ENCODE measurements at regions not wholly inside any gene's neighbourhood (a gene's known extent, or its start where the extent isn't known, plus 50 kb on each side); places are given as distances from the start of the nearest gene placed in this dataset.

DNA sequence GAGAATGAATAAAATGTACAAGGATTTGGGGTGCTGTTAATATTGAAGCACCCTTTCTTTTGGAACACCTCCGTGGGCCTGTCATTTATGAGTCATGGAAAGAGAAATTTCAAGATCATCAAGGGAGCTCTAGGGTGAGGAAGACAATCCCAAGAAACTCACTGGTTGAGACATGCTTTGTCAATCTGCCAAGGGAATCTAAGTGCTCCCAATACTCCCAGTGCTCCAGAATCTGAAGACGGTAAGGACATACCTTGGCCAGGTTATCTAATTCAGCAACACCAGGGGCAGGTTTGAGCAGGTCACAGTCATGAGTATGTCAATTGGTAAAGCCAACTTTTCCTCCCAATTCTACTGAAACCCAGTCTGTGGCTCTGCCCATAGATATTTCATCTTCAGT lies 556.4 kb upstream of the CPEB2 start (continued):
- TF ChIP-seq ZNF311 (tag by site-specific recombination; IDR thresholded peaks at IDR 0.05; ENCODE audit: borderline replicate concordance) = no peak
- TF ChIP-seq, protein P1, sequence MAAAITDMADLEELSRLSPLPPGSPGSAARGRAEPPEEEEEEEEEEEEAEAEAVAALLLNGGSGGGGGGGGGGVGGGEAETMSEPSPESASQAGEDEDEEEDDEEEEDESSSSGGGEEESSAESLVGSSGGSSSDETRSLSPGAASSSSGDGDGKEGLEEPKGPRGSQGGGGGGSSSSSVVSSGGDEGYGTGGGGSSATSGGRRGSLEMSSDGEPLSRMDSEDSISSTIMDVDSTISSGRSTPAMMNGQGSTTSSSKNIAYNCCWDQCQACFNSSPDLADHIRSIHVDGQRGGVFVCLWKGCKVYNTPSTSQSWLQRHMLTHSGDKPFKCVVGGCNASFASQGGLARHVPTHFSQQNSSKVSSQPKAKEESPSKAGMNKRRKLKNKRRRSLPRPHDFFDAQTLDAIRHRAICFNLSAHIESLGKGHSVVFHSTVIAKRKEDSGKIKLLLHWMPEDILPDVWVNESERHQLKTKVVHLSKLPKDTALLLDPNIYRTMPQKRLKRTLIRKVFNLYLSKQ (tag by site-specific recombination; IDR thresholded peaks at IDR 0.05; ENCODE audit: borderline replicate concordance) = no peak

DNA sequence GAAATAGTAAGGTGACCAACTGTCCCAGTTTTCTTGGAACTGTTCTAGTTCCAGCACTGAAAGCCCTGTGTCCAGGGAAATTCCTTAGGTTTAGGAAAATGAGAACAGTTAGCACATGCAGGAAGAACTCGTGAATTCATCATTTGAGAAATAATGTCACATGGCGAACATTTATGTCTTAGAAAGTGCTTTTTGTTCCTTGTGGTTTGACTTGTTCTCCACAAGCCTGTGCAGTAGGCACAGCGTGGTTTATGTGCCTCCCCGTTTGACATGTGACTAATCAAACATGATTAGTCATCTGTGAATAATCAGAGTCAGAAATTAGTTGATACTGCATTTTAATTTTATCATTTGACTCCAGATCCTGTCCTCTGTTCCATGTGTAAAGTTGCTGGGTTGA lies 556.0 kb upstream of the CPEB2 start:
- TF ChIP-seq ZNF670 (tag by site-specific recombination; IDR thresholded peaks at IDR 0.05; ENCODE audit: low read depth) = no peak
- TF ChIP-seq EGR2 (tag by site-specific recombination; IDR thresholded peaks at IDR 0.05; ENCODE audit: low read depth) = no peak
- TF ChIP-seq HOXD13 (CRISPR knock-in tag; IDR thresholded peaks at IDR 0.05; ENCODE audit: borderline replicate concordance) = no peak
- TF ChIP-seq GFI1B (tag by site-specific recombination; IDR thresholded peaks at IDR 0.05) = no peak
- TF ChIP-seq, protein P2, sequence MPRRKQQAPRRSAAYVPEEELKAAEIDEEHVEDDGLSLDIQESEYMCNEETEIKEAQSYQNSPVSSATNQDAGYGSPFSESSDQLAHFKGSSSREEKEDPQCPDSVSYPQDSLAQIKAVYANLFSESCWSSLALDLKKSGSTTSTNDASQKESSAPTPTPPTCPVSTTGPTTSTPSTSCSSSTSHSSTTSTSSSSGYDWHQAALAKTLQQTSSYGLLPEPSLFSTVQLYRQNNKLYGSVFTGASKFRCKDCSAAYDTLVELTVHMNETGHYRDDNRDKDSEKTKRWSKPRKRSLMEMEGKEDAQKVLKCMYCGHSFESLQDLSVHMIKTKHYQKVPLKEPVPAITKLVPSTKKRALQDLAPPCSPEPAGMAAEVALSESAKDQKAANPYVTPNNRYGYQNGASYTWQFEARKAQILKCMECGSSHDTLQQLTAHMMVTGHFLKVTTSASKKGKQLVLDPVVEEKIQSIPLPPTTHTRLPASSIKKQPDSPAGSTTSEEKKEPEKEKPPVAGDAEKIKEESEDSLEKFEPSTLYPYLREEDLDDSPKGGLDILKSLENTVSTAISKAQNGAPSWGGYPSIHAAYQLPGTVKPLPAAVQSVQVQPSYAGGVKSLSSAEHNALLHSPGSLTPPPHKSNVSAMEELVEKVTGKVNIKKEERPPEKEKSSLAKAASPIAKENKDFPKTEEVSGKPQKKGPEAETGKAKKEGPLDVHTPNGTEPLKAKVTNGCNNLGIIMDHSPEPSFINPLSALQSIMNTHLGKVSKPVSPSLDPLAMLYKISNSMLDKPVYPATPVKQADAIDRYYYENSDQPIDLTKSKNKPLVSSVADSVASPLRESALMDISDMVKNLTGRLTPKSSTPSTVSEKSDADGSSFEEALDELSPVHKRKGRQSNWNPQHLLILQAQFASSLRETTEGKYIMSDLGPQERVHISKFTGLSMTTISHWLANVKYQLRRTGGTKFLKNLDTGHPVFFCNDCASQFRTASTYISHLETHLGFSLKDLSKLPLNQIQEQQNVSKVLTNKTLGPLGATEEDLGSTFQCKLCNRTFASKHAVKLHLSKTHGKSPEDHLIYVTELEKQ (tag by site-specific recombination; IDR thresholded peaks at IDR 0.05; ENCODE audit: borderline replicate concordance) = no peak
- TF ChIP-seq ZFP41 (tag by site-specific recombination; IDR thresholded peaks at IDR 0.05; ENCODE audit: borderline replicate concordance) = no peak
- no peak for TF ChIP-seq ZNF843 (tag by site-specific recombination; IDR thresholded peaks at IDR 0.05)
- TF ChIP-seq ZXDB (tag by site-specific recombination; IDR thresholded peaks at IDR 0.05) = no peak
- no peak for TF ChIP-seq ZNF335 (tag by site-specific recombination; conservative IDR thresholded peaks at IDR 0.05)
- TF ChIP-seq, protein P3, sequence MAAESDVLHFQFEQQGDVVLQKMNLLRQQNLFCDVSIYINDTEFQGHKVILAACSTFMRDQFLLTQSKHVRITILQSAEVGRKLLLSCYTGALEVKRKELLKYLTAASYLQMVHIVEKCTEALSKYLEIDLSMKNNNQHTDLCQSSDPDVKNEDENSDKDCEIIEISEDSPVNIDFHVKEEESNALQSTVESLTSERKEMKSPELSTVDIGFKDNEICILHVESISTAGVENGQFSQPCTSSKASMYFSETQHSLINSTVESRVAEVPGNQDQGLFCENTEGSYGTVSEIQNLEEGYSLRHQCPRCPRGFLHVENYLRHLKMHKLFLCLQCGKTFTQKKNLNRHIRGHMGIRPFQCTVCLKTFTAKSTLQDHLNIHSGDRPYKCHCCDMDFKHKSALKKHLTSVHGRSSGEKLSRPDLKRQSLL (tag by site-specific recombination; IDR thresholded peaks at IDR 0.05) = no peak
- no peak for TF ChIP-seq ZIC2 (tag by site-specific recombination; IDR thresholded peaks at IDR 0.05)
- TF ChIP-seq, protein P4, sequence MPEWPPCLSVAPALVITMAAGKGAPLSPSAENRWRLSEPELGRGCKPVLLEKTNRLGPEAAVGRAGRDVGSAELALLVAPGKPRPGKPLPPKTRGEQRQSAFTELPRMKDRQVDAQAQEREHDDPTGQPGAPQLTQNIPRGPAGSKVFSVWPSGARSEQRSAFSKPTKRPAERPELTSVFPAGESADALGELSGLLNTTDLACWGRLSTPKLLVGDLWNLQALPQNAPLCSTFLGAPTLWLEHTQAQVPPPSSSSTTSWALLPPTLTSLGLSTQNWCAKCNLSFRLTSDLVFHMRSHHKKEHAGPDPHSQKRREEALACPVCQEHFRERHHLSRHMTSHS (tag by site-specific recombination; IDR thresholded peaks at IDR 0.05) = no peak
- no peak for TF ChIP-seq ZNF529 (tag by site-specific recombination; IDR thresholded peaks at IDR 0.05; ENCODE audit: insufficient replicate concordance)
- TF ChIP-seq ZNF423 (tag by site-specific recombination; IDR thresholded peaks at IDR 0.05) = no peak
- TF ChIP-seq, protein P5, sequence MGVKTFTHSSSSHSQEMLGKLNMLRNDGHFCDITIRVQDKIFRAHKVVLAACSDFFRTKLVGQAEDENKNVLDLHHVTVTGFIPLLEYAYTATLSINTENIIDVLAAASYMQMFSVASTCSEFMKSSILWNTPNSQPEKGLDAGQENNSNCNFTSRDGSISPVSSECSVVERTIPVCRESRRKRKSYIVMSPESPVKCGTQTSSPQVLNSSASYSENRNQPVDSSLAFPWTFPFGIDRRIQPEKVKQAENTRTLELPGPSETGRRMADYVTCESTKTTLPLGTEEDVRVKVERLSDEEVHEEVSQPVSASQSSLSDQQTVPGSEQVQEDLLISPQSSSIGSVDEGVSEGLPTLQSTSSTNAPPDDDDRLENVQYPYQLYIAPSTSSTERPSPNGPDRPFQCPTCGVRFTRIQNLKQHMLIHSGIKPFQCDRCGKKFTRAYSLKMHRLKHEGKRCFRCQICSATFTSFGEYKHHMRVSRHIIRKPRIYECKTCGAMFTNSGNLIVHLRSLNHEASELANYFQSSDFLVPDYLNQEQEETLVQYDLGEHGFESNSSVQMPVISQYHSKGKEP (tag by site-specific recombination; IDR thresholded peaks at IDR 0.05) = no peak
- TF ChIP-seq, protein P6, sequence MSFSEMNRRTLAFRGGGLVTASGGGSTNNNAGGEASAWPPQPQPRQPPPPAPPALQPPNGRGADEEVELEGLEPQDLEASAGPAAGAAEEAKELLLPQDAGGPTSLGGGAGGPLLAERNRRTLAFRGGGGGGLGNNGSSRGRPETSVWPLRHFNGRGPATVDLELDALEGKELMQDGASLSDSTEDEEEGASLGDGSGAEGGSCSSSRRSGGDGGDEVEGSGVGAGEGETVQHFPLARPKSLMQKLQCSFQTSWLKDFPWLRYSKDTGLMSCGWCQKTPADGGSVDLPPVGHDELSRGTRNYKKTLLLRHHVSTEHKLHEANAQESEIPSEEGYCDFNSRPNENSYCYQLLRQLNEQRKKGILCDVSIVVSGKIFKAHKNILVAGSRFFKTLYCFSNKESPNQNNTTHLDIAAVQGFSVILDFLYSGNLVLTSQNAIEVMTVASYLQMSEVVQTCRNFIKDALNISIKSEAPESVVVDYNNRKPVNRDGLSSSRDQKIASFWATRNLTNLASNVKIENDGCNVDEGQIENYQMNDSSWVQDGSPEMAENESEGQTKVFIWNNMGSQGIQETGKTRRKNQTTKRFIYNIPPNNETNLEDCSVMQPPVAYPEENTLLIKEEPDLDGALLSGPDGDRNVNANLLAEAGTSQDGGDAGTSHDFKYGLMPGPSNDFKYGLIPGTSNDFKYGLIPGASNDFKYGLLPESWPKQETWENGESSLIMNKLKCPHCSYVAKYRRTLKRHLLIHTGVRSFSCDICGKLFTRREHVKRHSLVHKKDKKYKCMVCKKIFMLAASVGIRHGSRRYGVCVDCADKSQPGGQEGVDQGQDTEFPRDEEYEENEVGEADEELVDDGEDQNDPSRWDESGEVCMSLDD (tag by site-specific recombination; IDR thresholded peaks at IDR 0.05) = no peak
- TF ChIP-seq ZNF23 (tag by site-specific recombination; IDR thresholded peaks at IDR 0.05; ENCODE audit: borderline replicate concordance) = no peak
- TF ChIP-seq YY2 (tag by site-specific recombination; IDR thresholded peaks at IDR 0.05) = no peak
- TF ChIP-seq, protein P7, sequence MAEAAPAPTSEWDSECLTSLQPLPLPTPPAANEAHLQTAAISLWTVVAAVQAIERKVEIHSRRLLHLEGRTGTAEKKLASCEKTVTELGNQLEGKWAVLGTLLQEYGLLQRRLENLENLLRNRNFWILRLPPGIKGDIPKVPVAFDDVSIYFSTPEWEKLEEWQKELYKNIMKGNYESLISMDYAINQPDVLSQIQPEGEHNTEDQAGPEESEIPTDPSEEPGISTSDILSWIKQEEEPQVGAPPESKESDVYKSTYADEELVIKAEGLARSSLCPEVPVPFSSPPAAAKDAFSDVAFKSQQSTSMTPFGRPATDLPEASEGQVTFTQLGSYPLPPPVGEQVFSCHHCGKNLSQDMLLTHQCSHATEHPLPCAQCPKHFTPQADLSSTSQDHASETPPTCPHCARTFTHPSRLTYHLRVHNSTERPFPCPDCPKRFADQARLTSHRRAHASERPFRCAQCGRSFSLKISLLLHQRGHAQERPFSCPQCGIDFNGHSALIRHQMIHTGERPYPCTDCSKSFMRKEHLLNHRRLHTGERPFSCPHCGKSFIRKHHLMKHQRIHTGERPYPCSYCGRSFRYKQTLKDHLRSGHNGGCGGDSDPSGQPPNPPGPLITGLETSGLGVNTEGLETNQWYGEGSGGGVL (tag by site-specific recombination; IDR thresholded peaks at IDR 0.05) = no peak
- no peak for TF ChIP-seq ZNF555 (tag by site-specific recombination; conservative IDR thresholded peaks at IDR 0.05)
- Histone ChIP-seq H3K9me3 (ENCODE audit: control insufficient read depth, insufficient read depth, low read depth, low read length) (no peaks in the 10 kb centered on the region), H3K36me3 (ENCODE audit: control insufficient read depth in 2 of 2, insufficient read depth in 1 of 2, low read length in 2 of 2) (no peaks in the 10 kb centered on the region), H3K27ac (ENCODE audit: extremely low read depth, low read depth, low read length) (no peak overlapping the region), H3K4me3 (ENCODE audit: low read depth, low read length) (no peak overlapping the region), H3K4me1 (ENCODE audit: control insufficient read depth, insufficient read depth, low read length) (no peaks in the 10 kb centered on the region)
- ChIA-PET CTCF (no interaction called here), POLR2A (no interaction called here)

All from HEK293 (cell line).